HCT116 (cell line): ENCODE measurements at regions not wholly inside any gene's neighbourhood (a gene's known extent, or its start where the extent isn't known, plus 50 kb on each side); places are given as distances from the start of the nearest gene placed in this dataset.

Experiments used
- ATAC-seq: fragments of 200-7000 bp; cut with Tn5 transposase; 2 replicates; pipeline ENCODE4 v1.9.1; 2020; ENCODE audit warnings: mild to moderate bottlenecking, moderate library complexity
- BruUV-seq: library from RNA; stranded (reverse); fragments of 400-500 nt; replicated peaks from 2 replicates; lab custom pipeline; 2021; lab: Mats Ljungman, UMichigan
- CTCF ChIA-PET: fragments of 300-600 bp; sonication (Branson Sonifier 250); formaldehyde crosslinking; loops from one replicate; lab custom pipeline; 2021; ENCODE audit warnings: antibody characterized with exemption; lab: Charles Lee
- POLR2A ChIA-PET: fragments of 300-600, 350-600 bp; sonication (Branson Sonifier 250); formaldehyde crosslinking; loops from one replicate; lab custom pipeline; 2021; ENCODE audit warnings: antibody characterized with exemption; lab: Charles Lee
- RAD21 ChIA-PET, 2 experiments: fragments of 300-600 bp; sonication (Branson Sonifier 250); formaldehyde crosslinking; loops; one replicate each; lab custom pipeline; 2023; ENCODE audit warnings: low total read pairs in 2 of 2; ENCODE audit not compliant: uncharacterized antibody in 2 of 2, unreplicated experiment in 2 of 2, low non-redundant PET in 1 of 2; lab: Charles Lee
- DNase-seq: peaks from one replicate; pipeline ENCODE4 v3.0.0-alpha.2; 2010; ENCODE audit warnings: low read depth, low spot score
- H2AFZ ChIP-seq: fragments of 200-600 bp; shearing (Covaris generic), sonication (generic); 2 replicates; pipeline ENCODE4 v1.6.1; 2017; ENCODE audit warnings: low read depth, mixed run types, mixed read lengths, antibody characterized with exemption, low read length; ENCODE audit not compliant: poor library complexity, severe bottlenecking
- H3K27ac ChIP-seq: 2 replicates; pipeline ENCODE4 v1.5.1; 2012; ENCODE audit warnings: low read depth, low read length
- H3K27me3 ChIP-seq: fragments of 200-600 bp; sonication (generic); 2 replicates; pipeline ENCODE4 v1.6.1; 2016; ENCODE audit warnings: mixed run types, low read length, mixed read lengths; ENCODE audit not compliant: insufficient read depth
- H3K36me3 ChIP-seq, 2 experiments: fragments of 200-500 bp in 1 of 2; fragments of 200-600 bp in 1 of 2; sonication (Bioruptor generic) in 1 of 2; sonication (generic) in 1 of 2; 2 replicates each; pipeline versions ENCODE4 v1.5.1 to v1.6.1; 2014 to 2016; ENCODE audit warnings: low read length in 2 of 2, inconsistent platforms in 1 of 2, mixed read lengths in 1 of 2, mixed run types in 1 of 2; ENCODE audit not compliant: insufficient read depth in 2 of 2, control insufficient read depth in 1 of 2
- H3K4me1 ChIP-seq, 2 experiments: fragments of 200-600 bp in 1 of 2; sonication (generic) in 1 of 2; 2 replicates each; pipeline versions ENCODE4 v1.5.1 to v1.6.1; 2012 to 2017; ENCODE audit warnings: low read length in 2 of 2, inconsistent platforms in 1 of 2, mild to moderate bottlenecking in 1 of 2, mixed read lengths in 1 of 2, mixed run types in 1 of 2, moderate library complexity in 1 of 2; ENCODE audit not compliant: insufficient read depth in 2 of 2, control insufficient read depth in 1 of 2
- H3K4me2 ChIP-seq: fragments of 200-600 bp; sonication (generic); 2 replicates; pipeline ENCODE4 v1.6.1; 2017; ENCODE audit warnings: mixed run types, low read length, mixed read lengths
- H3K4me3 ChIP-seq, 2 experiments: fragments of 200-600 bp in 1 of 2; sonication (generic) in 1 of 2; replicated peaks in 1 of 2; 2 replicates each; pipeline ENCODE4 v1.5.1; 2011 to 2016; ENCODE audit warnings: low read length in 2 of 2, control low read depth in 1 of 2, low read depth in 1 of 2, mild to moderate bottlenecking in 1 of 2, mixed read lengths in 1 of 2, mixed run types in 1 of 2
- H3K79me2 ChIP-seq: fragments of 200-600 bp; sonication (generic); 2 replicates; pipeline ENCODE4 v1.6.1; 2017; ENCODE audit warnings: mild to moderate bottlenecking, mixed run types, low read length, moderate library complexity, mixed read lengths; ENCODE audit not compliant: insufficient read depth
- H3K9ac ChIP-seq: fragments of 200-600 bp; sonication (generic); 2 replicates; pipeline ENCODE4 v1.6.1; 2016; ENCODE audit warnings: low read length, mixed read lengths
- H3K9me2 ChIP-seq: fragments of 200-600 bp; sonication (generic), shearing (Covaris generic); 2 replicates; pipeline ENCODE4 v1.6.1; 2017; ENCODE audit warnings: mixed run types, mild to moderate bottlenecking, moderate library complexity; ENCODE audit not compliant: insufficient read depth
- H3K9me3 ChIP-seq, 2 experiments: fragments of 200-500 bp in 1 of 2; fragments of 200-600 bp in 1 of 2; sonication (Bioruptor generic) in 1 of 2; sonication (generic) in 1 of 2; 2 replicates each; pipeline ENCODE4 v1.6.1; 2014 to 2017; ENCODE audit warnings: low read length in 2 of 2, mixed read lengths in 2 of 2, inconsistent platforms in 1 of 2, low read depth in 1 of 2, mild to moderate bottlenecking in 1 of 2, mixed run types in 1 of 2, moderate library complexity in 1 of 2; ENCODE audit not compliant: control insufficient read depth in 1 of 2, insufficient read depth in 1 of 2
- H4K20me1 ChIP-seq: fragments of 200-600 bp; sonication (generic), shearing (Covaris generic); 2 replicates; pipeline ENCODE4 v1.6.1; 2017; ENCODE audit warnings: mixed run types, mild to moderate bottlenecking, moderate library complexity; ENCODE audit not compliant: insufficient read depth
- CEBPB ChIP-seq: IDR thresholded peaks from 2 replicates; pipeline ENCODE4 v1.6.1; 2012; ENCODE audit warnings: low read depth
- CTCF ChIP-seq, 3 experiments: fragments of 200-600 bp in 1 of 3; sonication (generic) in 1 of 3; IDR thresholded peaks in 2 of 3; conservative IDR thresholded peaks in 1 of 3; 2 replicates each; pipeline ENCODE4 v1.5.1; 2012 to 2017; ENCODE audit warnings: low read depth in 2 of 3, low read length in 2 of 3, antibody characterized with exemption in 1 of 3, borderline replicate concordance in 1 of 3, control low read depth in 1 of 3, mild to moderate bottlenecking in 1 of 3, mixed read lengths in 1 of 3, mixed run types in 1 of 3, moderate library complexity in 1 of 3; ENCODE audit not compliant: insufficient read depth in 1 of 3
- EZH2phosphoT487 ChIP-seq: fragments of 200-600 bp; IDR thresholded peaks from 2 replicates; pipeline ENCODE4 v1.6.1; 2018; ENCODE audit warnings: antibody characterized with exemption, borderline replicate concordance
- FOSL1 ChIP-seq: IDR thresholded peaks from 2 replicates; pipeline ENCODE4 v1.6.1; 2012; ENCODE audit warnings: low read depth
- JUND ChIP-seq: IDR thresholded peaks from 2 replicates; pipeline ENCODE4 v1.6.1; 2012
- POLR2A ChIP-seq: IDR thresholded peaks from 2 replicates; pipeline ENCODE4 v1.7.0; 2011; ENCODE audit warnings: borderline replicate concordance; ENCODE audit not compliant: insufficient read depth, insufficient read length; ENCODE audit errors: extremely low read depth
- POLR2AphosphoS5 ChIP-seq: IDR thresholded peaks from 2 replicates; pipeline ENCODE4 v1.6.1; 2011; ENCODE audit warnings: mild to moderate bottlenecking, low read depth, low read length, moderate library complexity
- REST ChIP-seq: IDR thresholded peaks from 2 replicates; pipeline ENCODE4 v1.6.1; 2012; ENCODE audit warnings: low read depth
- SP1 ChIP-seq: IDR thresholded peaks from 2 replicates; pipeline ENCODE4 v1.6.1; 2012; ENCODE audit warnings: low read depth
- ZNF274 ChIP-seq: fragments of 200-500 bp; sonication (Bioruptor generic); IDR thresholded peaks from 2 replicates; pipeline ENCODE4 v1.6.1; 2014; ENCODE audit warnings: mild to moderate bottlenecking, low read depth, low read length, inconsistent platforms
- intact Hi-C: fragments of 100-400 bp; cut with micrococcal nuclease; formaldehyde crosslinking; loops from 2 replicates; pipeline ENCODE4 v1.10.0; 2022
- TF ChIP-seq, protein P1 (sequence below): IDR thresholded peaks from 2 replicates; pipeline ENCODE4 v1.6.1; 2012

DNA sequence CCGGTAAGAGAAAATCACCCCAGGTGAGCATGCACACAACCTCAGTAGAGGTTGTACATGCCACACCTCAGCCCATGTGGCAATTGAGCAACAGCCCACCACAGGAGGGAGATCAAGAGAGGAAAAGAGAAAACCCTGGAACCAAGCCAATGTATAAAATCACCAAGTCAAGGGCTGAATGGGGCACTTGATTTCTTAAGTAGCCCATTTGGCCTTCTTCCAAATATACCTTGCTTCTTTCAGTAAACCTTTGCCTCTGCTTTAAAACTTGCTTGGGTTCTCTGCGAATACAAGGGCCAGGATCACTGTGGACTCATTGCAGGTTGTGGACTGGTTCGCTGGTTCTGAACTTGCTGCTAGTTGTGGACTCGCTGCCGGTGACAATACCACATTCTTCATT lies 1814.0 kb downstream of the PLA2G4A start:
- Histone ChIP-seq H3K4me1 (no peaks in the 10 kb centered on the region), H3K4me3 (no peak overlapping the region), H3K27ac (no peak overlapping the region), H3K9ac (no peak overlapping the region), H4K20me1 (no peaks in the 10 kb centered on the region), H3K36me3 (no peaks in the 10 kb centered on the region), H3K79me2 (no peaks in the 10 kb centered on the region)
- ATAC-seq, result no peak
- no TSS peak for BruUV-seq
- CTCF ChIA-PET, result no interaction called here
- TF ChIP-seq, protein P1, sequence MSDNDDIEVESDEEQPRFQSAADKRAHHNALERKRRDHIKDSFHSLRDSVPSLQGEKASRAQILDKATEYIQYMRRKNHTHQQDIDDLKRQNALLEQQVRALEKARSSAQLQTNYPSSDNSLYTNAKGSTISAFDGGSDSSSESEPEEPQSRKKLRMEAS, result no peak
- TF ChIP-seq CTCF (IDR thresholded peaks at IDR 0.05 in 2 of 3, conservative IDR thresholded peaks at IDR 0.05 in 1 of 3; ENCODE audit: borderline replicate concordance in 1 of 3, insufficient read depth in 1 of 3, low read depth in 2 of 3, low read length in 2 of 3) (no peak), EZH2phosphoT487 (no peak), ZNF274 (no peak), POLR2A (no peak), POLR2AphosphoS5 (no peak), FOSL1 (no peak), SP1 (no peak), JUND (no peak), CEBPB (no peak), REST (no peak)
- TF ChIP-seq, all 23 proteins: peak for 0
- H3K9me2 ChIP-seq, result peaks cover 3% of the 10 kb centered on the region; the same call in 1 of the 2 replicates
- no peaks in the 10 kb centered on the region for H3K9me3 ChIP-seq
- H3K27me3 ChIP-seq, result no peaks in the 10 kb centered on the region
- H3K4me2 ChIP-seq, result no peak overlapping the region
- intact Hi-C loops, result loop anchor here (1.0 kb wide), 1 partner anchor 27 kb away; no protein-coding TSS in a partner anchor
- no peak for DNase-seq
- RAD21 ChIA-PET, result no interaction called here
- POLR2A ChIA-PET, result no interaction called here
- H2AFZ ChIP-seq, result no peak overlapping the region
